ENCODE measurements at regions not wholly inside any gene's neighbourhood (a gene's known extent, or its start where the extent isn't known, plus 50 kb on each side); places are given as distances from the start of the nearest gene placed in this dataset.

GRCh38 chr15:81948751-81949150, 97.1 kb downstream of the MEX3B start:
- DNase-seq (ENCODE audit: extremely low spot score), result no peak
- ChIA-PET CTCF (interaction anchor here (1.5 kb wide), 1 partner anchor 10 kb away, joined by 5 read pairs; no protein-coding TSS in a partner anchor), POLR2A (no interaction called here)
- no peak for TF ChIP-seq CTCF (IDR thresholded peaks at IDR 0.05; ENCODE audit: control extremely low read depth, extremely low read depth, low read depth, missing control alignments)

GRCh38 chr15:81948222-81948621, 97.6 kb downstream of the MEX3B start:
- CTCF ChIA-PET, result interaction anchor here (1.5 kb wide), 1 partner anchor 10 kb away, joined by 5 read pairs; no protein-coding TSS in a partner anchor
- DNase-seq (ENCODE audit: extremely low spot score), result no peak
- no peak for TF ChIP-seq CTCF (IDR thresholded peaks at IDR 0.05; ENCODE audit: control extremely low read depth, extremely low read depth, low read depth, missing control alignments)
- POLR2A ChIA-PET, result no interaction called here

- DNase-seq (ENCODE audit: extremely low spot score), result no peak
- CTCF ChIA-PET, result interaction anchor here (1.5 kb wide), 1 partner anchor 9 kb away, joined by 5 read pairs; no protein-coding TSS in a partner anchor
- TF ChIP-seq CTCF (IDR thresholded peaks at IDR 0.05; ENCODE audit: control extremely low read depth, extremely low read depth, low read depth, missing control alignments), result no peak
- POLR2A ChIA-PET, result no interaction called here
Measured at GRCh38 chr15:81947548-81947947, 98.3 kb downstream of the MEX3B start.

GRCh38 chr15:81945014-81945615, 100.7 kb downstream of the MEX3B start:
- TF ChIP-seq CTCF (IDR thresholded peaks at IDR 0.05; ENCODE audit: control extremely low read depth, extremely low read depth, low read depth, missing control alignments), result no peak
- CTCF ChIA-PET, result no interaction called here
- DNase-seq (ENCODE audit: extremely low spot score), result no peak
- POLR2A ChIA-PET, result no interaction called here

DNA sequence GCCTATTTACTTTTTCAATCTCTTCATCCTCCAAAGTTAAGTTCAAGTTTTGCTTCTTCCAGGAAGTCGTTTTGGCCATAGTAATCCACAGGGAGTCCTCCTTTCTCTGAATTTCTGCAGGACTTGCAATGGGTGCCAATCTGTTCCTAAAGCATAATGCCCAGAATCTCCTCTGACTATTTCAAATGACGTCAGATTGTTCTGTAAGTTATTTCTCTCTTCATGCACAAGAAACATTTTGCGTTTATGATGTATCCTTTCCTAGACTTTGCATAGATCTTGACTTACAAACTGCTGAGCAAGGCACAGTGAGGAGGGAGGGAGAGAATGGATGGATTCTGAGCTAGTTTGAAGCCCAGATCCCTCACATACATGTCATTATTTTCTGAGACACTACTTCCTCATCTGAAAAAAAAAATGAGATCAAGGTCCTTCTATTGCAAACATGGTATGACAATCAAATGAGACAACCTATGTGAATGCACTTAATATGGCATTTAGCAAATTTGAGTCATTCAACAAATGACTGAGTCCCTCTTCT, 103.1 kb downstream of the MEX3B start:
- ChIA-PET CTCF (no interaction called here), POLR2A (no interaction called here)
- TF ChIP-seq CTCF (IDR thresholded peaks at IDR 0.05; ENCODE audit: control extremely low read depth, extremely low read depth, low read depth, missing control alignments), result no peak
- no peak for DNase-seq (ENCODE audit: extremely low spot score)

DNA sequence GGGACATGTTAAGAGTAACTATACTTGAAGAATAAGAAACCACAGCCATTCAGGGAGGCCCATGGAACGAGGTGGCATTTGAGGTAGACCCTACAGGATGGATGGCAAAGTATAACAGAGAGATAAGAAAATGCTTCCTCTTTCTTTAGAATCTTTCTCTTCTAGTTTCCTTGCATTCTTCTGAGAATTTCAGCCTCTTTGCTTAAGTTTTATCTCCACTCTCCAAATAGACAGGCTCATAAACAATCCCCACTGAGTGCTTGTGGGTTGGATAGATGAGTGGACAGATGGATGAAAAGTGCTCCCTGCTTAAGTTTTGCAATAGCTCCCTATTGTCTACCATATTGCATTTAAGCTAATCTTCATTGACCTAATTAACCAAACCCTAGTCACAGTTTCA, 103.7 kb downstream of the MEX3B start:
- CTCF ChIA-PET, result no interaction called here
- POLR2A ChIA-PET, result no interaction called here
- no peak for DNase-seq (ENCODE audit: extremely low spot score)

More for the DNA sequence above, 103.7 kb downstream of the MEX3B start:
- TF ChIP-seq CTCF (IDR thresholded peaks at IDR 0.05; ENCODE audit: control extremely low read depth, extremely low read depth, low read depth, missing control alignments), result no peak

Data from GM10248 (cell line).